GM03348 (cell line): ENCODE measurements at regions not wholly inside any gene's neighbourhood (a gene's known extent, or its start where the extent isn't known, plus 50 kb on each side); places are given as distances from the start of the nearest gene placed in this dataset.
A peak's percentile ranks its signal among the peaks of the same experiment; 100 is the strongest.
"Not testable (repeated sequence)": the region's sequence is repeated elsewhere in the genome, so short reads cannot be mapped to it uniquely, and the experiment has no call there.

Source experiments
- DNase-seq: peaks from one replicate; pipeline ENCODE4 v3.0.0; 2012; ENCODE audit warnings: low spot score

GRCh38 chr3:186454881-186455703, 89.1 kb downstream of the CRYGS start:
- no peak for DNase-seq

GRCh38 chr3:186453531-186453930, 90.6 kb downstream of the CRYGS start:
- DNase-seq = no peak

GRCh38 chr3:186452517-186452916, 90.5 kb upstream of the DGKG start:
- DNase-seq = peak; percentile 71

GRCh38 chr3:186451371-186451770, 89.3 kb upstream of the DGKG start:
- no peak for DNase-seq

GRCh38 chr3:186444974-186445373, 82.9 kb upstream of the DGKG start:
- no peak for DNase-seq

- no peak for DNase-seq
Observed at GRCh38 chr3:186444288-186444687, 82.3 kb upstream of the DGKG start.

GRCh38 chr3:186442979-186443378, 80.9 kb upstream of the DGKG start:
- DNase-seq = not testable (repeated sequence)

GRCh38 chr3:186442162-186442561, 80.1 kb upstream of the DGKG start:
- no peak for DNase-seq

- DNase-seq = no peak
Observed at GRCh38 chr3:186440891-186441290, 78.9 kb upstream of the DGKG start.

- no peak for DNase-seq
Observed at GRCh38 chr3:186439725-186440124, 77.7 kb upstream of the DGKG start.

- DNase-seq = not testable (repeated sequence)
Observed at GRCh38 chr3:186435332-186435731, 73.3 kb upstream of the DGKG start.

GRCh38 chr3:186432944-186433732, 71.1 kb upstream of the DGKG start:
- no peak for DNase-seq

GRCh38 chr3:186432189-186432588, 70.2 kb upstream of the DGKG start:
- peak; percentile 35 for DNase-seq

- DNase-seq = no peak
Observed at GRCh38 chr3:186427627-186428281, 65.7 kb upstream of the DGKG start.

- DNase-seq = peak; percentile 46
Observed at GRCh38 chr3:186425788-186426730, 64.0 kb upstream of the DGKG start.

- no peak for DNase-seq
Observed at GRCh38 chr3:186421946-186422345, 59.9 kb upstream of the DGKG start.

- no peak for DNase-seq
Observed at GRCh38 chr3:186418671-186419145, 56.7 kb upstream of the DGKG start.

- DNase-seq = peak; percentile 75
Observed at GRCh38 chr3:186417791-186418190, 55.8 kb upstream of the DGKG start.

GRCh38 chr3:186414735-186415419, 52.8 kb upstream of the DGKG start:
- peak; percentile 65 for DNase-seq

GRCh38 chr3:186413615-186414415, 51.8 kb upstream of the DGKG start:
- DNase-seq = peak; percentile 26
